Stimulated activated CD4-positive, alpha-beta T cell treated with anti-CD3 and anti-CD28 coated beads, TNF-alpha, amount 100 ng/mL, for 48 hours (primary cell): ENCODE measurements at regions not wholly inside any gene's neighbourhood (a gene's known extent, or its start where the extent isn't known, plus 50 kb on each side); places are given as distances from the start of the nearest gene placed in this dataset.
"Not testable (repeated sequence)": the region's sequence is repeated elsewhere in the genome, so short reads cannot be mapped to it uniquely, and the experiment has no call there.

ENCODE experiments used
- DNase-seq, 3 donors: peaks; one replicate each; pipeline ENCODE4 v3.0.0-alpha.2; 2020; ENCODE audit warnings: low read depth in 3 of 3

DNA sequence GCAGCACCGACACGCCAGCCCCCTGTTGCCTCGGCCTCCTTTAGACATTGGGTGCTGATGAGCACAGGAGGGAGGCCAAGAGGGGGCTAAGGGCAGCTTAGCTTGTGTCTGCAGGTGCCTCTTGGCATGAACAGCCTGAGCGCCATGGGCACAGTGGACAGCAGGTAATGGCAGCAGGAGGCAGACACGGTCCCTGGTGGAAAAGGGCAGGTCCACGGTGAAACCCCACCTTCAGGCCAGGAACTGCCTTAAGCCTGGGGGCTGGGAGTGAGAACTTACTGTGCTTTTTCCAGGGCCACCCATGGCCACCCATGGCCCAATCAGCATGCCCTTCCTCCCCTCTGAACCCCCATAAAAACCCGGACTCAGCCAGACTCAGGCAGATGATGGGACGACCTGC lies 633.4 kb upstream of the TMEFF2 start:
- DNase-seq = no peak

DNA sequence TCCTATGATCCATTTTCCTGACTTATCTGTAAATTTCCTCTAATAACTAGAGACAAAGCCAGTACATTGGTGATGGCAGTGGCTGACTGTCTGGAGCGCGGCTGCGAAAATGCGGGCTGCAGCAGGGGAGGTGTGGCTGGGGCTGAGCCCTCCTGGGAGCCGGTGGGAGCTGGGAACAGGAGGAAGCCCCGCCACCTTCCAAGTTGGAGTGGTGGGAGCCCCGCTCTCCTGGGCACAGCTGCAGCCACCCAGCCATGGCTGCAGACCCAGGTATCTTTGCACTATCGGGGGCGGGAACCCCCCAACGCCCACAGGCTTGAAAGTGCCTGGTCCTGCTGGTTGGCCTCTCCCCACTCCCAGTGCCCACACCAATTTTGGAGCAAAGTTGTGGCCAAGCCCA lies 633.0 kb upstream of the TMEFF2 start:
- DNase-seq = no peak

DNA sequence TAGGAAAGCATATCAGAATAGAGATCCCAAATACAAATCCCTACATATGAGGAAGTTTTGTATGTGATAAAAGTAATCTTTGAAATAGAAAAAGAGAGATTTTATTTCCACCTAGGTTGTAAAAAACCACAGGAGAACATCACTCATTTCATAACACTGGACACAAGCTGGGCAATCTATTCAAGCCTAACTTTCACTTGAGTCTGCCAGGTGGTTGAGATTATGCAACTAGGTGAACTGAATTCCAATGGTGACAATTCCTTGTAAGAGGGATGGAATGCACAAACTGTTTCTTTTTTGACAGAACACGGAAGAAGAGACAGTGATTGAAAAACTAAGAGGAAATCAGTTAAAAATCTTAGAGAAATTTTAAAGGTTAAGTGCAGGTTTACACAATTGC lies 619.6 kb upstream of the TMEFF2 start:
- no peak for DNase-seq

DNA sequence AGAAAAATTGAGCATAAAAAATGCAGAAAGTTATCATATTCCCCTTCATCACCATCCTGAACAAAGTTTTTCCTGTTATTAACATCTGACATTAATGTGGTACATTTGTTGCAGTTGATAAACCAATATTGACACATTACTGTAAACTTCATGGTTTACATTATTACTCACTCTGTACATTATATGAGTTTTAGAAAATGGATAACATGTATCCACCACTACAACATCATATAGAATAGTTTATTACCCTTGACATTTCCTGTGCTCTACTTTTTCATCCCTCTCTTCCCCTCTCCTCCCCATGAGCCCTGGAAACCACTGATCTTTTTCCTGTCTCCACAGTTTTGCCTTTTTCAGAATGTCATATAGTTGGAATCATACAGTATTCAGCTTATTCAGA lies 618.6 kb upstream of the TMEFF2 start:
- no peak for DNase-seq

DNA sequence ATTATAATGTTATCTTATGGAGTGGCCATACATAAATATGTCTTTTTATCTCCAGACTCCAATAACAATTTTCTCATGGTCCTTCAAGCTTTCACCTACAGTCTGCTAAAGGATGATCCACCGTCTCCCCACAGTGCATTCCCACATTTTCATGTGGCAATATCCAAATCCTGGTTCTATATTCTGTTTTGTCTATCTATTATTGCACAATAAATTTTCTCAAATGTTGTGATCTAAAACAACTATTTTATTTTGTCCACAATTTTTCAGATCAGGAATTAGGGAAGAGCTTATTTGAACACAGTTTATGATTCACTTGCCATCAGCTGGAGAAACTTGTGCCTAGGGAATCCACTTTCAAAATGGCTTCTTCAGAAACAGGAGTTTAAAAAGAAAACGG lies 614.4 kb upstream of the TMEFF2 start:
- DNase-seq = no peak

DNA sequence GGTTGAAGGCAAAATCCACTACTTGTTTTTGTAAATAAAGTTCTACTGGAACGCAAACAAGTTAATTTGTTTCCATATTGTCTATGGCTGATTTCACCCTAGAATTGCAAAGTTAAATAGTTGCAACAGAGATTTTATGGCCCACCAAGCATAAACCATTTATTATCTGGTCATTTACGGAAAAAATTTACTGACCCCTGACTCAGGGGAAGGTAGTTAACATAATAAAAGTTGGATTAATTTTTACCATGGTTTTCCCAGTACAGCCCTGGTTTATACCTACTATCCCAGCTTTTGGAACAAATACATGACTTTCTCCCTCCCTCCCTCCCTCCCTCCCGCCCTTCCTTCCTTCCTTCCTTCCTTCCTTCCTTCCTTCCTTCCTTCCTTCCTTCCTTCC lies 588.9 kb upstream of the TMEFF2 start:
- no peak for DNase-seq

DNA sequence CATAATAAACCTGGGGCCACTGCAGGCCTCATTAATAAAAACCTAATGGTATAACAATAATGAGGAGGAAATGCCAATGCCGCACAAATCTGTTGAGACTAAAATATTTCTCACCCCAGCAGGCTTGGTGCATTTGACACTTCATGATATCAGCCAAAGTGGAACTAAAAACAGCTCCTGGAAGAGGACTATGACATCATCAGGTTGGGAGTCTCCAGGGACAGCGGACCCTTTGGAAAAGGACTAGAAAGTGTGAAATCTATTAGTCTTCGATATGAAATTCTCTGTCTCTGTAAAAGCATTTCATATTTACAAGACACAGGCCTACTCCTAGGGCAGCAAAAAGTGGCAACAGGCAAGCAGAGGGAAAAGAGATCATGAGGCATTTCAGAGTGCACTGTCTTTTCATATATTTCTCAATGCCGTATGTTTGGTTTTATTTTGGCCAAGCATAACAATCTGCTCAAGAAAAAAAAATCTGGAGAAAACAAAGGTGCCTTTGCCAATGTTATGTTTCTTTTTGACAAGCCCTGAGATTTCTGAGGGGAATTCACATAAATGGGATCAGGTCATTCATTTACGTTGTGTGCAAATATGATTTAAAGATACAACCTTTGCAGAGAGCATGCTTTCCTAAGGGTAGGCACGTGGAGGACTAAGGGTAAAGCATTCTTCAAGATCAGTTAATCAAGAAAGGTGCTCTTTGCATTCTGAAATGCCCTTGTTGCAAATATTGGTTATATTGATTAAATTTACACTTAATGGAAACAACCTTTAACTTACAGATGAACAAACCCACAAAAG lies 580.9 kb upstream of the TMEFF2 start:
- no peak for DNase-seq

DNA sequence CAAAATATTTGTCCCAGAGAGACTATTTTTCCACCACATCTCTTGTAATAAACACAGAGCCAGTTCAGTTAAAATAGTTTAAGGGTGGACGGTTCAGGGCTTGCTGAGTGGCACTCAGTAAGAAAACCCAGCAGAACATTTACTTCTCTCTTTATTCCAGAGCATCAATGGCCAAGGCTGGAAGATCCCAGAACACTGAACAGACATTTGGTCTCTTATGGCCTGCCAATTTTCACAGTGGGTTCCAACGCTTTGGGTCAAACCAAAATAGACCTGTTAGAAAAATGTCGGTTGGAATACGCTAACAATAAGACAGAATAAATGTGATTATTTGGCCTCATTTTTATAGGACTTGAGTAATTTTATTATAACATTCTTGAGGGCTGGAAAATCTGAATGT lies 580.3 kb upstream of the TMEFF2 start:
- no peak for DNase-seq

DNA sequence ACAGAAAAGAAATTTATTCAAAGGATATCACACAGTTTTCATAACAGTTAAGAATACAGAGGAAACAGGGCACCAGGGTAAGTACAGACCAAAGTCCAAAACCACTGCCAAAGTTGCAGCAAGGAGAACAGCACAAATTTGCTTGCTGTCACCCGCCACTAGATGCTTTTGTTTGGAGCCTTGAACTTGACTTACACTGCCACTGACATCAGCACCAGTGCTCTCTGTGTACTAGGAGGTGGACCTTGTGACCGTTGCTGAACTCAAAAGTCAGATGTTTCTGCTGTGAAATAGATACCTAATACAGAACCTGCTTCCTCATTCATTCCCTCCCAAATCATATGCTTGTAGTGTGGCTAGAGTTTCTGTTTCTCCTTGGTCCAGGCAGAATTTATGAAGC lies 578.3 kb upstream of the TMEFF2 start:
- no peak for DNase-seq

DNA sequence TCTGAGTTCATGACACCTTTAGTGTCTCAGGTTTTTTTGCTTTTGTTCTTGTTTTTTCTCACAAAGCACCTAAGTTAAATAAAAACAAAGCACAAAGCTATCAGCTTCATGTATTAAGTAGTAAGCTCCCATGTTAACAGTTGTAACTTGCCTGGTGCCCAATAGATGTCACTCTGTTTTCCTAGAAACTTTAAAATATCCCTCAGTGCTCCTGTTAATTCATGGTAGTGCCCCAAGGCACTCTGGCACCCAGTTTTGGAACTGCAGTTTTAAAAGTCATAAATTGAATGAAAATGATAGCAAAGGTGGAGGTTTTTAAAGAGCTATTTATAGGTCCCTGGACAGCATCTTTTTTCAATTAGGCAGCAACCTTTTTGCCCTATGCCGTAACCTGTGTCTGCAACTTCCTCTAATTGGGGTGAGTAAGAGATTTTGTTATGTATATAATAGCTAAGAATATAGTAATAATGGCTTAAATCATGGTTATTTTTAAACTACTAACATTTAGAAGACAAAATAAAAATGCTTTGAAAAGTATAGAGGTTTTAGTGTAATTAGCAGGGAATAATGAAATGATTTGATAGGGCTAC lies 555.0 kb upstream of the TMEFF2 start:
- no peak for DNase-seq

DNA sequence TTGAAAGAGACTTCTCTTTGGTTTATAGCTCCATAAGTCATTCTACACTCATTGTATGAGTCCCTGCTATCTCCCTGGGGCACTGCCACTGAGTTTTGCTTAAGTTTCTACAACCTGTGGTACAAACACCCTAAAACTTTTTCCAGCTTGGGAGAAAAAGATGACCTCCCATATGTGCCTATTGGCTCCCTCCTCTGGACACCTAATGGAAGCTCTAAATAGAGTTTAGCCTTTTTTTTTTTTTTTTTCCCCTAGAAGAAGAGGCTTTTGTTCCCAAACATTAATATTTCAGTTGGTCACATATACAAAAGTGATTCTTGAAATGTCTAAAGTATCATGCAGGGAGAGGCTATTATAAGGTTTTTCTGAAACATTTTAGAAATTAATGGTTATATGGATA lies 547.2 kb upstream of the TMEFF2 start:
- no peak for DNase-seq

DNA sequence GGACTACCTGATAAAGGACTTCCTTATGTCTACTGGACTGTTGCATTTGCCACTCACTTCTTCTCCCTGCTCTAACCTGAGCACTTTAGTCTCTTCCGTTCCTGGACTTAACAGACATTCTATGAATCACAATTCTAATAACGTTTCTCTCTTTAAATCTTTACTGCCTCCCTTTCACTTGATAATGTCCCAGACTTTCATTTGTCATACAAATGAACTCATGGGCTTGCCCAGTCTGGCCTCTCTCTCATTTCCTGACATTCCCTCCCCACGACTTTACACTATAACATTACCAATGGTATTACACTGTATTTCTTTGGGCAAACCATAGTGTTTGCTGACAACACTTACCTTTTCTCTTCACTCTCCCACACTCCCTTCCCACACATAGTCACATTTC lies 540.7 kb upstream of the TMEFF2 start:
- no peak for DNase-seq

DNA sequence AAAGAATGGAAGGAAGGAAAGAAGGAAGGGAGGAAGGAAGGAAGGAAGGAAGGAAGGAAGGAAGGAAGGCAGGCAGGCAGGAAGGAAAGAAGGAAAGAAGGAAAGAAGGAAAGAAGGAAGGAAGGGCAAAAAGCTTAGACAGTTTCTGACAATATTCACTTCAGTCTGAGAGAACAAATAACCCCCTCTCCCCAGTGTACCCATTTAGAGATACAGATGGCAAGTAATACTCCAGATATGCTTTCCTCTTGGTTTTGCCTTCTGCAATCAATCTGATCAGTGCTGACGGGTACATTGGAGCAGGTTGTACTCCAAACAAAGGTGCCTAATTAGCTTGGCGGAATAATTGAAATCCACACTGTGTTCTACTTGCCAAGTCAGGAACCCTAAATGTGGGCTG lies 534.6 kb upstream of the TMEFF2 start:
- no peak for DNase-seq

DNA sequence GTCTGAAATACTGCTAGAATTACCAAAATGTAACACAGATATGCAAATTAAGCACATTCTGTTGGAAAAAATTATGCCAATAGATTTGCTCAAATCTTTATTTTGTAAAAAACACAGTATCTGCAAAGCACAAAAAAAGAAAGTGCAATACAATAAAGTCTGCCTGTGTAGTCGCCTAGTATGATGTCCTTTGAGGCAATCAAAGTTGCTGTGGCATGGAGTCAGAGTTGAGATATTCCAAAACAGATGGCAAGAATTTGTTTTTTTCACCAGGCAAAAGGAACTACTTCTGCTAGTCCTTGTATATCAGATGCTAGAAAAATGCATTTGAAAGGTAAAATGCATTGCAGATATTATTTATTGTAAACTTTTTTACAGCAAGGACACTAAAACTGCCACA lies 531.3 kb upstream of the TMEFF2 start:
- DNase-seq = no peak

DNA sequence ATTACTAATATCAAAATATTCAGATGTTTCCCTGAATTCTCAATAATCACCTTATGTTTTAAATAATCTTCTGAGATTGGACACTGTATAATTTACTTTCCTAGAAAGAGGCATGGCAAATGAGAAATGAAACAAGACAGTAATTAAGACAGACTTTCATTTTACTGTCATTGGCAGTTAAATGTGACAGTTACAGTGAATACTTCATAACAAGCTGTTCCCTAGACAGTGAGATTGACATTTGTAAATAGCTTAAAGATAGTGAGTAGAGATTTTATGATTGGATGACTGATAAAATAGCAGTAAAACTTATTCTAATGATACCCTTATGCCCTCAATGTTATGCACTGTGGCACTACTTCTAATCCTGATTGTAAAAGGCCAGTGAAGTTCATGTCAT lies 524.9 kb upstream of the TMEFF2 start:
- DNase-seq = no peak

DNA sequence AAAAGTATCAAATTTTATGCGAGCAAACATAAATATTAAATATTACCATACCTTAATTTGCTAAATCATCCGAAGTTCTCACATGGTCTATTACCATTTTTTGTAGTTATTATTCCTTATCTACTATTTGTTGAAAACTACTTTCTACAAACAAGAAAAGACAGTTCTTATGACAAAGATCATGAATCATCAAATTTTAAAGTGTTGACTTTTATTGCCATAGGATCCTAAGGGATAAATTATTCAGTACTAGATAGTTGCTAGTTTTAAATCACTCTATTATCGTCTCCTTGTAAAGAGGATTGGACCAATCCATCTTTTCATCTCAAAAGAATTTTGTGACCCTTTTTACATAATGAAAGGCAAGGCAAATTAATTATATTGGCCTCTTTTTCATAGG lies 523.6 kb upstream of the TMEFF2 start:
- DNase-seq = no peak

DNA sequence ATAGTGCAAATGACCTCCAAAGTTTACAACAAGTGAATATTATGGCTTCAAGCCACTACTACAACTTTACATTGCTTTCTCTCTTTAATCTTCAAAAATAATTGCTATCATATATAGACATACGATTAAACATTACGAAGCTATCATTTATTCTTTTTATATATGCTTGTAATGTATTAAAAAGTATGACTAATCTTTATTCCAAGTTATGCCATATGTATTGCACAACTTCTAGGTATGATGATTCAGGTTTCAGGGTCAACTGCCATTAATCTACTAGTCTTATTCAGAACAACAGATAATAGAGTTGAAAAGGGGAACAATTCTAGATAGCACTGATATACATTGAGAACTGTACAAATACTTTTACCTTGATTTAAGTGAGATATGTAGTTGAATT lies 506.2 kb upstream of the TMEFF2 start:
- DNase-seq = no peak

DNA sequence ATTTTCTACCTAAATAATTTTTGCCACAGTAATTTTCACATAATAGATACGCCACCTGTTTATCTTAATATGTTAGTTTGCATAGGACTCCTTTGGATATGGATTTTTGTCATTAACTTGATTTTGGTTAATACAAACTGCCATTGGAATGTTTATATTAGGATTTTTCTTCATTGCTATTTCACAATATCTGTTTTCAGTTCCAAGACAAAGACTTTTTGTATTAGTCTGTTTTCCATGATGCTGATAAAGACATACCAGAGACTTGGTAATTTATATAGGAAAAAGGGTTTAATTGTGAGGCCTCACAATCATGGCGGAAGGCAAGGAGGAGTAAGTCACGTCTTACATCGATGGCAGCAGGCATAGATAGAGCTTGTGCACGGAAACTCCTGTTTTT lies 503.1 kb upstream of the TMEFF2 start:
- DNase-seq = no peak

DNA sequence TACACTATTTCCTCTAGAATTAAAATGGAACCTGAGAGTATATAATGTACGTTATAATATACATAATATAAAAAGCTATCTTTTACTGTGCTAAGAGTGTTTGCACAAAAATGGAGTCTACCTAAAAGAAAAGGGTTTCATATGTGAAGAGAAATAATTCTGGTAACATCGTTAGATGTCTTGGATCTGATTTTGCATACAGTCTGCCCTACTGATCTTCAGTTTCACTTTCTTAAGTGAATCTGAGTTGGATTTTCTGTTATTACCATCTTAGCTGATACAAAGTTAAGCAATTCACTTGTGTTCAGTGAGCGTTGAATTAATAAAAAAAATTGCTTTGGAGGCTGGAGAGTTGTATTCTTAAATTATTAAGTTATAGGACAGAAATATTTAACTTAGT lies 502.1 kb upstream of the TMEFF2 start:
- no peak for DNase-seq

DNA sequence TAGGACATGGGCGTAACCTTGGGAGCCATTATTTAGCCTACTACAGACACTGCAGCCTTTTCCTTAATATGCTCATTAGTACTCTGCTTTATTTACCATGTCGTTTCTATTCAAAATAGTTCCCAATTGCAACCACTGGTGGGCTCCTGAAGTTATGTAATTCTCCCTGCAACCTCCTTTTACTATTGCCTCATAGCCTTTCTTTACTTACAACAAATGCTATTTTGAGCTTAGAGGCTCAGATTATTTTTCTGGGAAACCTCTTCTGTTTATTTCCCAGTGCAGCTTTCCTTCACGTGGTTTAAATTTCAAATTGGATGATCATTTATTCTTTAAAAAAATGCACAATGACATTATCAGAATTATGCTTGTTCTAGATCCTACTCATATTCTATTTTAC lies 492.3 kb upstream of the TMEFF2 start:
- DNase-seq = no peak

DNA sequence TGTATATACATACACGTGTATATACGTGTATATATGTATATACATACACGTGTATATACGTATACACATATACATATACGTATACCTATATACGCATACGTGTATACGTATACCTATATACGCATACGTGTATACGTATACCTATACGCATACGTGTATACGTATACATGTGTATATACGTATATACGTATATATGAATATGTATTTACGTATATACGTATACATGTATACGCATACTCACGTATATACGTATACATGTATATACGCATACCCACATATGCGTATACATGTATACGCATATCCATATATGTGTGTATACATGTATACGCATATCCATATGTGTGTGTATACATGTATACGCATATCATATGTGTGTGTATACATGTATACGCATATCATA lies 487.8 kb upstream of the TMEFF2 start:
- not testable (repeated sequence) for DNase-seq

DNA sequence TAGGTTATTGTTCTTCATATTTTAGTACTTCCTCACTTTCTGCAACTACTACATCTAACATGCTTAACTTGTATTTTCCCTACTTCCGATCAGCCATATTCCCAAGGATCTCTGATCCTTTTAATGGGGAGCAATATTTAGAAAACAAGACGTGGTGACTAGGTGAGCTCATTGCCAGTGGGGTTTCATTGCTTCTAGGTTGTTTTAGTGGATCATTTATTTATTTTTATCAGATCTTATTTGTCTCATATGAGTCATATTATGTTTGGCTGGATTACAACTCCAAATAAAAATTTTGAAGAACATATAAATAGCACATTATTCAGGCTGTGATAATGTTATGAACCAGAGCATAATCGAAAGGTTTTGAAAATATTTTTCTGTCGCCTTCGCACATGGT lies 480.9 kb upstream of the TMEFF2 start:
- no peak for DNase-seq

DNA sequence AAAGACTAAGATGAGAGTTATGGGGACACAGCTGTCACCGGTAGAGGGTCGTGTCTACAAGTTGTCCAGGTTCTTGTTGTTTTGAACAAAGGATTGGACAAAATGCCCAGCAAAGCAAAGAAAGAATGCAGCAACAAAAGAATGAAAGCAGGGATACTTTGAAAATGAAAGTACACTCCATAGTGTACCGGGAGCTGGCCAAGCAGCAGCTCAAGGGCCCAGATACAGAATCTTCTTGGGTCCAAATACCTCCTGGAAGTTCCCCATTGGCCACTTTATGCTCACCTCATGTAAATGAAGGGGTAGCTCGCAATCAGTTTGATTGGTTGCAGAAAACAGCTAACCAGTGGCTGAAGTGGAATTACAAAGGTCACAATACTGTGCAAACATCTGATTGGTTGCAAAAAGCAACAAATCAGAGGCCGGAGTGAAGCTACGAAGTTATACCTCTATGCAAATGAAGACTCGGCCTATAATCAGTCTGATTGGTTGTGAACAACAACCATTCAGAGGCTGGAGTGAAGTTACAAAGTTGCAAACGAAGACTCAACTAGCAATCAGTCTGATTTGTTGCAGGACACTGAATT lies 474.9 kb upstream of the TMEFF2 start:
- no peak for DNase-seq

DNA sequence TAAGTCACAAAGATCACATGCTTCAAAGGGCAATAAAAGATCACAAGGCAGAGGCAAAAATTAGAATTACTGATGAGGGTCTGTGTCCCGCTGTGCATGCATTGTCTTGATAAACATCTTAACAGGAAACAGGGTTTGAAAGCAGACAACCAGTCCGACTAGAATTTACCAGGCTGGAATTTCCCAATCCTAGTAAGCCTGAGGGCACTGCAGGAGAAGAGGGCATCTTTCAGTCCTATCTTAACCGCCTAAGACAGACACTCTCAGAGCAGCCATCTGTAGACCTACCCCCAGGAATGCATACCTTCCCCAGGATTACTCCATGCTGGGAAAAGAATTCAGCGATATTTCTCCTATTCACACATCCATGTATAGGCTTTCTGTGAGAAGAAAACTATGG lies 465.8 kb upstream of the TMEFF2 start:
- not testable (repeated sequence) for DNase-seq
